Stimulated activated CD8-positive, alpha-beta memory T cell treated with anti-CD3 and anti-CD28 coated beads, Interleukin-15, amount 100 ng/mL, for 1 hour (primary cell): ENCODE measurements at regions not wholly inside any gene's neighbourhood (a gene's known extent, or its start where the extent isn't known, plus 50 kb on each side); places are given as distances from the start of the nearest gene placed in this dataset.

Experiments
- DNase-seq: peaks from one replicate; pipeline ENCODE4 v3.0.0-alpha.2; 2020; ENCODE audit warnings: low read depth

DNA sequence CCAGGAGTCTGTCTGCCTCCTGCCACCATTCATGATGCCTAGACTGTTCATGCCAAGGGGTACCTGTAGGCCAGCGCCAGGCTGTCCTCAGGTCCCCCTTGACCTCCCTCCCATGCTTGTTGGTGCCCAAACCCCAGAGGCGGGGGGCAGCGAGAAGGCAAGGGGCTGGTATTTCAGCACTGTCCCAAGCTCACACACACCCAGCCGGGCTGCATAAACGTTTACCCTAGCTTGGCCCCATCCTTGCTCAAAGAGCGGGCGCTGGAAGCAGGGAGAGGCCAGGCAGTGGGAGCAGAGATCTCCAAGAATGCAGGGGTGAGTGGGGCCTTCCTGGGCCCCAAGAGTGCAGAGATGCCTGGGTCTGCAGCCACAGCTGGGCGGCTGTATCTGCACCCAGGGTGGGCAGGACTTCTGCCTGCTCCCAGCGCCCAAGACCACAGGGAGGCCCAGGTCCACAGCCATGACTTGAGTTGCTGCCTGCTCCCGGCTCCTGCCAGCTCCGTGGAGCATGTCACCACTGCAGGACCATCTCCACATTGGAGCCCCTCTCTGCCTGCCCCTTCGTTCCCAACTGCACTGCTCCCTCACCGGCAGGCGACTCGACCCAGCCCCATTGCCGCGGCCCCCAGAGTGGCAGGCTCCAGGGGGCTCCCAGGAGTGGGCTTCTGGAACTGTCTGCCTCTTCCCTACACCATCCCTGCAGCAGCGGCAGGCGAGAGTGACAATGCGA is 616.6 kb downstream of the METTL4 start:
- DNase-seq: no peak

- DNase-seq: no peak
These were observed 612.5 kb downstream of the METTL4 start for GRCh38 chr18:1958798-1959197.

DNA sequence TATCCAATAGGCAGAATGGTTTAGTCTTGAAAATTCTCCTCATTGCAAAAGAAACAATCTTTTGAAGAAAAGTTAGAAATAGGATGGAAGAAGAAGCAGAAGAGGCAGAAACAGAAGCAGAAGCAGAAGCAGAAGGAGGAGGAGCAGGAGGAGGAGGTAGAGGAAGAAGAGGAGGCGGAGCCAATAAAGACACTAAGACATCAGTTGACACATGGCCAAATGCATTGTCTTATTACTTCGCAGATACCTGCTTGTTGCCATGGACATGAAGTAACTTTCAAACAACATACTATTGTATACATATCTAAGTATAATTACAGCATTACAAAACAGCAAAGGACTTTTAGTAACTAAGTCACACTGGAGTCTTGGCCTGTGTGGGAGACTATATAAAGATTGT is 606.3 kb downstream of the METTL4 start:
- no peak for DNase-seq

DNA sequence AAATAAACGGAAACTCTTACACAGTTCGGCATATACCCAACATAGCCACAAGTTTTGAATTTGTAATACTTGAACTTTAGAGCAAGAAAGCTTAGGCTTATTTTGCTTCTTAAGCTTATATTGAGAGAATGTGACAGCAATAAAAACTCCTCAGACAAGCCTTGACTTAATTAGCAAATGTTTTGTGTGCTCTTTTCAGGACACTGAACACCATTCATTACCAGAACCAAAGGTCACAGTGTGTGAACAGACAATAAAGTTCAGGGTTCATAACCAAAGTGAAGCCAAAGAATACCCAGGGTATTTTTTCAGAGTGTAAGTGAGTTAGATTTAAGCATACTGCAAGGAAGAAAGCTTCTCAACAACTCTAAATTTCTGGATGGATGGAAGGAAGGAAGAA is 605.8 kb downstream of the METTL4 start:
- DNase-seq: no peak

GRCh38 chr18:1968801-1969498 is 602.4 kb downstream of the METTL4 start:
- DNase-seq: no peak

DNA sequence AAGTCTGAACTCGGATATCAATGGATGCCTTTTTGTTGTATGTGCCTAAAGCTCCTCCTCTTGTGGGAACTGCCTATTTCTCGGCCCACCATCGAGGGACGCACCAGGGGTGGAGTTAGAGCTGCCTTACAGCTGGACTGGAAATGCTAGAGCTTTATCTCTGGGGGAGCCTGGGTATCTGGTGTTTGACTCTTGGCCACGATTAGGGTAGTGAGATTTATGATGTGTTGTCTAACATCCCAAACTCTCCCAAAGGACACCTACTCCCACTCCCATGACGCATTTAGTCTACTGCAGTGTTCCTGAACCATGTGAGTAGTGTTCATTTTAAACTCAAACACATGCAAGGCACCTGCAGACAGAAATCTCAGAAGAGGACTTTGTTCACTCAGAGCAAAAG is 594.8 kb downstream of the METTL4 start:
- DNase-seq: no peak

DNA sequence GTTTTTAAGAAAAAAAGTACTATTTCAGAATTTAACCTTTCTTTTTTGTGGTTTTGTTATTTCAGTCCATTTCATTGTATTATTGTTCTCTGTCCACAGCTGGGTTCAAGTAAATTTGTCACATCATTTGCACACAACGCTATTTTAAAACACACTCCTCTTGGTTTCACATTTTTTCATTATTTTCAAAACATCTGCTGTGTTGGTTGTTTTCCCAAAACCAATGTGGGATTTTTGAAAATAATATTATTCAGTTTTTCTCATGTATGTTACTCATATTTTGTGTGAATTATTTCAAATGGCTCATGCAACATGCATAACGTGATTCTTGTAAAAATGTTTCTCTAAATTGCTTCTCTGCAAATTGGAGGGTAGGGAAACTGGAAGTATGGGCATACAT is 589.2 kb downstream of the METTL4 start:
- no peak for DNase-seq

- DNase-seq: no peak
These were observed 587.4 kb downstream of the METTL4 start for GRCh38 chr18:1983746-1984515.

GRCh38 chr18:1993866-1994265 is 577.4 kb downstream of the METTL4 start:
- DNase-seq: no peak

DNA sequence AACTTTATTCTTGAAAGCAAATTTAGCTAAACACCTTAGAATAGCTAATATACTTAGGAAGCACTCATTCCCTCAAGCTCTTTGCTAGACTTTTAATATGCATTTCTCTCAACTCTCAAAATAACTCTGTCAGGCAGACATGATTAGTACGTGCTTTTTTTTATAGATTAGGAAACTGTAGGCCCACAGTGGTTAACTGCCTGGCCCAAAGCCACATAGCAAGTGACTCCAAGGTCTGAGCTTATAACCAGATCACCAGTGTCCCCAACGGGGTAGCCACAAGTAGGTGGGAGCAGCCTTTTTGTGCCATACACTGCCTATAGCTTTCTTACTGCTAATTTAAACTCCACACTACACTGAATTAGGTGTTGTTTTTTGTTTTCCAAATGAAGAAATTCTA is 576.8 kb downstream of the METTL4 start:
- no peak for DNase-seq

- no peak for DNase-seq
These were observed 576.2 kb downstream of the METTL4 start for GRCh38 chr18:1995041-1995612.

- DNase-seq: no peak
These were observed 573.2 kb downstream of the METTL4 start for GRCh38 chr18:1998121-1998520.

DNA sequence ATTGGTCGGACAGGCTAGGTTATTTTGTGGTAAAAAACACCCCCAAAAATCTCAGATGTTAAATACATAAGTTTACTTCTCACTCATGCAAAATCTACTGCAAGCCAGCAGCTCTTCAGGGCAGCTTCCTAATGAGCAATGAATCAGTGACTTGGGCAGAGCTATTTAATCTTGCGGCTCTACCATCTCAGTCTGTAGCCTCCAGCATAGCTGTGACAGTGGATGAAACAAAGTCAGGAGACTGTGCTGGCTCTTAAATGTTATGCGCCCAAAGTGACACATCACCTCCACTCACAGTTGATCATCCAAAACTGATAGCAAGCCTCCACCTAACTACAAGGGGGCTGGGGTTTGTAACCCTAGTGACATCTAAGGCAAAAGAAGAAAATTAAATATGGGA is 571.9 kb downstream of the METTL4 start:
- DNase-seq: no peak

DNA sequence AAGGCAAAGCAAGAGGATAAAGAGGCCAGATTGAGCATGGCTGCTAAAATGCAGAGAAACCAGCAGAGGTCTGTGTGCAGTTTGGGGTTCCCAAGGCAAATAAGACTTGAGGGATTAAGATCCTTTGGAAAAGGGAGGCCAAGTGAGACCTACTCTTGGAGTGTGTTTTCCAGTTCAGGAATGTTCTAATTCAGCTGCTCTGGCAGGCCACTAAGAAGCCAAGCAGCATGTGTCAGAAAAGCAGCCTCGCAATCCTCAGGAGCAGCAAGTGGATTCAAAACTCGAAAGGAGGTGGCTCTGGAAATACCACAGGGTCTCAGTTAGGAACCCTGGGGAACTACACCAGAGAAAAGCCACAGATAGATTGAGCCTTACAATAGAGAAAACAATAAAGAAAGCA is 569.2 kb downstream of the METTL4 start:
- no peak for DNase-seq

DNA sequence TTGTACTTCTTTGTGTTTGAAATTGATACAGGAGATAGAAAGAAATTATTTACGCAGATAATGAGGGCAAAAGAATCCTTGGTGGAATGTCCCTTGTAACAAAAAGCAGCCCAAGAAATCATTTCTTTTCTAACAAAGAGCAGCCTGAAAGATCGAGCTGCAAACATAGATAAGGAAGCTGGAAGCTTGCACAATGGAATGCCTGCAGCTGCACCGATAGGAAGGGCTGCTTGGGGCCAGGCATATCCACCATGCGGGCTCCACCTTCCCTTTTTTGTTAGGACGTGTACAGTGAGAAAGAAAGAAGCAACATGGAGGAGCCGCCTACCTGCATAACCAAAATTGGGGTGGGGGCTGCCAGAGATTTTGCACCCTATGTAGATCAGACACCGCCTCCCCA is 568.7 kb downstream of the METTL4 start:
- no peak for DNase-seq

GRCh38 chr18:2009942-2010697 is 561.2 kb downstream of the METTL4 start:
- no peak for DNase-seq

DNA sequence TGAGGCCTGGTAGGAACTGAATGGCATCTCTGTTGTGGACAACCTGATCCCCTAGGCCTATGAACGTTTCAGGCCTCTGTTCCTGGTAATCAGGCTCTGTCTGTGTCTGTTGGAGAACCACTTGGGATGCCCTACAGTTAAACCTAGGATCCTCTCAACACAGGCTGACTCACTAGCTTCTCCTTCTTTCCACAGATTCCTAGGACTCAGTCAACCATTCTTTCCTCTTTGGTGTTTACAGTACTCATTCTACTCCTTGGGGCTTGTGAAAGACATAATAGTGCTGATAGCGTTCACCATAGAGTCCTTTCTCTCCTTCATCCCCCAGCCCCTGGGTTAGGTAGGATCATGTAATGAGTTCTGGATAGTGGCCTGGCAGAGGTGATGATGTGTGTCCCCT is 544.3 kb downstream of the METTL4 start:
- DNase-seq: no peak

- DNase-seq: no peak
These were observed 543.5 kb downstream of the METTL4 start for GRCh38 chr18:2027756-2028155.

GRCh38 chr18:2028986-2029385 is 542.3 kb downstream of the METTL4 start:
- no peak for DNase-seq

DNA sequence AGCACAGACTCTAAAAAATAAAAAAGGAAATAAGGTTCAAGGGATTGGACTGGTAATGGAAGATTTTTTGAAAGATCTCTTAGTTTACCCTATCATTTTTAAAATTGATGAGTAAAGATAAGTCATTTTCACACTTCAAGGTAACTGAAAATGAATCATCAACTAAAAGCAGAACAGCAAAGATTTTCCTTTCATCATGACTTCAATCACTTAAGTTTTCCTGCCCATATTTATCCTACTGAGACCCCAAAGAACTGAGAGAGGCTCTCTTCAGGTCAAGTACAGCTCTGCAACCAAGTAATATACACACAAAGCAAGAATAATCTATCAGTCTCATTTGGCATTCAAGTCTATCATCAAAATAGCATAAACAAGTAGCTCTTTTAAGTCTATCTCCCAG is 540.7 kb downstream of the METTL4 start:
- no peak for DNase-seq

GRCh38 chr18:2032036-2032435 is 539.3 kb downstream of the METTL4 start:
- DNase-seq: no peak

DNA sequence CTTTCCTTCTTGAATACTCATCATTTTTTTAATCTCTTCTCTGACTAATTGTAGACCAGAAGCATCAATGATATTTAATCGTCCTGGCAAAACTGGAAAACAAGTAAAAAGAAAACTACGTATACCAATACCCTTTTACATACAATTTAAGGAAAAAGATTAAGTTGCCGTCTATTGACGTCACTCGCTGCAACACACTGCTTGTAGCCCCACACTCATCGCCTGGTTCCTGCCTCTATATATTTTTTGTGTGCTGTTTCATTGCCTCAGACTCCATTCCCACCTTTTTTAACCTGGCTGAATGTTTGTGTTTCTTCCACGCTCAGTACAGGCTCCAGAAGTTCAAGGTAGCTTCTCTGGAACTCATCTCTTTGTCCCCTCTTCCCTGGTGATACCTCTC is 536.2 kb downstream of the METTL4 start:
- DNase-seq: no peak
